Thyroid gland (tissue), 4 donors: ENCODE measurements at regions not wholly inside any gene's neighbourhood (a gene's known extent, or its start where the extent isn't known, plus 50 kb on each side); places are given as distances from the start of the nearest gene placed in this dataset.

Experiments
- POLR2A ChIP-seq, 2 donors: fragments of 450-650 bp; IDR thresholded peaks; one replicate each; pipeline ENCODE4 v1.6.1; 2017; ENCODE audit warnings: antibody characterized with exemption in 2 of 2, mild to moderate bottlenecking in 2 of 2, moderate library complexity in 1 of 2
- TF ChIP-seq, protein P1 (sequence below), 6 experiments: fragments of 200-600 bp in 3 of 6; fragments of 450-650 bp in 3 of 6; sonication (generic) in 3 of 6; IDR thresholded peaks; one replicate each; pipeline ENCODE4 v1.5.1; 2016 to 2019; ENCODE audit warnings: antibody characterized with exemption in 6 of 6, mild to moderate bottlenecking in 2 of 6, inconsistent platforms in 1 of 6, moderate library complexity in 1 of 6

DNA sequence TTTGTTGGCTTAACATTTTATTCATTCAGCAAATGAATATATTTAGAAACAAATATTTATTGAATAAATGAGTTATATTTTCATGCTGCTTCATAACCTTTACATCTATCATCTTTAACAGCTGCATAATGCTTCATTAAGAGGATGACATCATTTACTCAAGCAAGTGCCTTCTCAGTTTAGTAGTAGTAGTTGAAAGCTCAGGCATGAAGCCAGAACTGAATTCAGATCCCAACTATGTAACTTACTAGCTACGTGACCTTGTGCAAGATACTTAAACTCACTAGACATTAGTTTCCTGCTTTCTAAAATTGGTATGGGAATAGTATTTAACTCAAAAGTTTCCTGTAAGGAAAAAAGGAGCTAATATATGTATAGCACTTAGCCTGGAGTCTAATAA, 90.3 kb downstream of the TMPRSS5 start:
- TF ChIP-seq, protein P1, sequence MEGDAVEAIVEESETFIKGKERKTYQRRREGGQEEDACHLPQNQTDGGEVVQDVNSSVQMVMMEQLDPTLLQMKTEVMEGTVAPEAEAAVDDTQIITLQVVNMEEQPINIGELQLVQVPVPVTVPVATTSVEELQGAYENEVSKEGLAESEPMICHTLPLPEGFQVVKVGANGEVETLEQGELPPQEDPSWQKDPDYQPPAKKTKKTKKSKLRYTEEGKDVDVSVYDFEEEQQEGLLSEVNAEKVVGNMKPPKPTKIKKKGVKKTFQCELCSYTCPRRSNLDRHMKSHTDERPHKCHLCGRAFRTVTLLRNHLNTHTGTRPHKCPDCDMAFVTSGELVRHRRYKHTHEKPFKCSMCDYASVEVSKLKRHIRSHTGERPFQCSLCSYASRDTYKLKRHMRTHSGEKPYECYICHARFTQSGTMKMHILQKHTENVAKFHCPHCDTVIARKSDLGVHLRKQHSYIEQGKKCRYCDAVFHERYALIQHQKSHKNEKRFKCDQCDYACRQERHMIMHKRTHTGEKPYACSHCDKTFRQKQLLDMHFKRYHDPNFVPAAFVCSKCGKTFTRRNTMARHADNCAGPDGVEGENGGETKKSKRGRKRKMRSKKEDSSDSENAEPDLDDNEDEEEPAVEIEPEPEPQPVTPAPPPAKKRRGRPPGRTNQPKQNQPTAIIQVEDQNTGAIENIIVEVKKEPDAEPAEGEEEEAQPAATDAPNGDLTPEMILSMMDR (IDR thresholded peaks at IDR 0.05) = no peak
- no peak for TF ChIP-seq POLR2A (IDR thresholded peaks at IDR 0.05)
